GM18909 (cell line): ENCODE measurements at regions not wholly inside any gene's neighbourhood (a gene's known extent, or its start where the extent isn't known, plus 50 kb on each side); places are given as distances from the start of the nearest gene placed in this dataset.
"Not testable (repeated sequence)": the region's sequence is repeated elsewhere in the genome, so short reads cannot be mapped to it uniquely, and the experiment has no call there.

Source experiments
- ATAC-seq: cut with Tn5 transposase; IDR thresholded peaks from one replicate; pipeline ENCODE4 v1.9.1; 2021; ENCODE audit warnings: mild to moderate bottlenecking; ENCODE audit not compliant: unreplicated experiment, poor library complexity

DNA sequence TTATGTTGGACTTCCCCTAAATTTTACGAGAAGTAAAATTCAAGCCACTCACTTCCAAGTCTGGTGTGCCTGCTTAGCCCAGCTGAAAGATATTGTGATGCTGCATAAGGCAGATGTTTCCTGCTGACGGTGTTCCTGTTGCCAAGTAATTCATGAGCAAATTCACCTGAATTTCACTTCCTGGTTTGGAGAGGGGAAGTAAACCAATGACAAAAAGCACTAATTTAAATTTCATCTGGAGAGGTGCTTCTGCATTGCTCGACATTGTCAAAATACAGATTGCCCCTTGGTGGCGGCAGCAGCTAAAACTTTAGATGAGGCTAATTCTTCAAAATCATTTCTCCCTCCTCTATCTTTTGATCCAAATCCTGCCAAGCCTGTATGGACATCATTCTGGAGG lies 281.1 kb downstream of the AACS start:
- no peak for ATAC-seq

DNA sequence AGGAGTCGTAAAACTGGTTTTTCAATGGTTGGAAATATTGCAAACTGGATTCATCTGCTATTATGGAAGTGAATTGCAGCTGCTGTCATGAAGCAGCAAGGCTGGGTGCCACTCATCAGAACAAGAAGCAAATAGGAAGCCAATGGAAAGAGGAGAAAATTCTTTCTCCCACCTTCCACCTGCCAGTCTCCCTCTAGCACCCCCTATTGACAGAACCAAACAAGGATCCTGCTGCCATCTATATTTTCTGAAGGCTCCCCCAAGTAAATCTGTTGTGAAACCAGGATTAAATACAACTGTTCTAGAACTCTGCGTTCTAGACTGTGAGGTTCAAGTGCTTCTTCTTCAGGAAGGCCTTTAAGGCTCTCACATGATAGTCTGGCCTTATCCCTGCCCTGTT lies 286.6 kb downstream of the AACS start:
- ATAC-seq, result no peak

DNA sequence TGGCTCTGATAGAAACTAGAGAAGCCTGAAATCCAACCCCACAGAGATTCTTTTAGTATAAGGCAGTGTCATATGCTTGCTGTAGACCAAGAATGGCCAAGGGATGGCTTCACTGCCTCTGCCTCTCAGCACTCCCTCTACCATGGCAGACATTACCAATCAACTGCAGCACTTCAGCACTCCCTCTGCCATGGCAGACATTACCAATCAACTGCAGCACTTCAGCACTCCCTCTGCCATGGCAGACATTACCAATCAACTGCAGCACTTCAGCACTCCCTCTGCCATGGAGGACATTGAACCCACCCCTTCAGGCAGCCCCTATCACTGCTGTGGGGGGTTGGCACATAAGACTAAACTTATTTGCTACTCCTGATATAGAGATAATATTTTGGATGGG lies 287.8 kb downstream of the AACS start:
- ATAC-seq, result not testable (repeated sequence)

DNA sequence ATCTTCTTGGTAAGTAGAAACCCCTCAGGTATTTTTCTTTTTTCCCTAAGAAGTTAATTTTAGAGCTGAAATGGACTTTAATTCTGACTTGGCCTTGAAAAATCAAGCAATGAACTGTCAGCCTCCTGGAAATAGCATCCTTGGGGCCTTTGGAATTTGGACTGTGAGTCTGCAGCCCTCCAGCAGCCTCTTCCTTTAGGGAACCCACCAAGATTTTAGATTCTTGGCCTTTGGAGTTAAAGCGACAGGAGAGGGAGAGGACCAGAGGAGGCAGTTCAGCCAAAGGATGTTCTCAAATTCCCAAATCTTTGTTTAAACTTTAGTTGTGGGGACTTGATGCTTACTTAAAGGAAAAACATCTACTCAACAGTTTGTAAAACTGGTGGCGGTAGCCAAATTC lies 288.6 kb downstream of the AACS start:
- ATAC-seq, result no peak

DNA sequence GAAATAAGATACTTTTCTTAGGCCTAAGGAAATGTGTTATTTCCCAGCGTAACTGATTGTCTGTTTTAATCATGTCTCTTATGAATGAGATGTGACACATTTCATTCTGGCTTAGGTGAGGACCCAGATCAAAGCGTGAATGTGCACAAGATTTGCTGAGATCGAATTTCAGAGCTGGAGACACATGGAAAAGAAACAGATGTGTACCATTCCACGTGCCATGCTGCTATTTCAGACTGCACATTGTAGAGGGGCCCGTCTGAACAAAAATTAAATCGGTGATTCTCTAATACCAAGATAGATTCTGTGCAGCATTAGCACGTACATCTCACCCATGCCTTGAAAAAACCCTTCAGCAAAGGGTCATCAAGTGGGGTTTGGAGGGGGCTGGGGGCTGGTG lies 290.4 kb downstream of the AACS start:
- no peak for ATAC-seq

DNA sequence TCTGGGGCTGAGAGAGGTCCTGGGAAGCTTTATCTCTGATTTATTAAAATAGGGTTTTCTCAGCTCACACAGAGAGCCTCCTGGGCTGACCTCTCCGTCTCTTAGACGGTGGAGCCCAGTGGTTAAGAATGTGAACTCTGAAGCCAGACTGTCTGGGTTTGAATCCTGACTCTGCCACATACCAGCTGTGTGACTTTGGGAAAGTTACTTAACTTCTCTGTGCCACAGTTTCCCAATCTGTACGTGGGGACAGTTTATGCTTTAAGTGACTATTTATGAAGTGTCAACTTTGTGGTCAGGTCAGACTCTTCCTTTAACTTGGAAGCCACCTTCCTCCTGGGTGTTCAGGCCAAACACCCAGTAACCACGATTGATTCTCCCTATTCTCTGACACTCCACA lies 290.9 kb downstream of the AACS start:
- no peak for ATAC-seq

DNA sequence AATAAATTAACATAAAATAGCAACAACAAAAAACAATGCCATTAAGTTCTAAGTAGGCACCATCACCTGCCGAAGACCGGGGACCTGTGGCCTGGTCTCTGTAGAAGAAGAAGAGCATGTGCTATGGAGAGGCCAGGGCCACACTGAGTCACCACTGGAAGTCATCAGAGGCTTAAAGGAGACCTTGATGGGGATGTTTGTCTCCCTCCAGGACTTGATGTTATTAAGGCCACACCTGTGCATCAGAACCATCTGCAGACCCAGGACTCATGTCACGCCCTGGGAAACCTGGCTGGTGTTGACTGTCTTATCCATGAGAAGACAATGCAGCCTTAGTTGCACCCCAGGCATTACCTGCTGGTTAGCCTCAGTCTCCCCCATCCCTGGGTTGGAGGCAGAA lies 292.3 kb downstream of the AACS start:
- no peak for ATAC-seq

DNA sequence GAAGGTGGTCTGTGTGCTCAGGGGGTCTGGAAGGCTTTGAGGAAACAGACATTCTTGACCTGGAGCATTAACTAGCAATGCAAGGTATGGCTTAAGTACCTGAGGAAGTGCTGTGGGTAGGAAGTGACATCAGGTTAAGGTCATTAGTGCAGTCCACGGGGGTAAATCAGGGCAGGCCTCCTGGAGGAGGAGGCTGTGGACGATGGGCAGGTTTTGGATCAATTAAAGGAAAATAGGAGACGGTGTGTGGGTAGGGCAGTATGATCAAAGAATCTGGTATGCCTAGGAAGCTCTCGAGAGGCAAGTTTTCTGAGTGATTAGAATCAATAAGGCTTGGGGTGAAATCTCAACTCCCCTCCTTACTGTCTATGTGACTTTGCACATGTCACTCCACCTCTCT lies 295.3 kb downstream of the AACS start:
- ATAC-seq, result no peak

DNA sequence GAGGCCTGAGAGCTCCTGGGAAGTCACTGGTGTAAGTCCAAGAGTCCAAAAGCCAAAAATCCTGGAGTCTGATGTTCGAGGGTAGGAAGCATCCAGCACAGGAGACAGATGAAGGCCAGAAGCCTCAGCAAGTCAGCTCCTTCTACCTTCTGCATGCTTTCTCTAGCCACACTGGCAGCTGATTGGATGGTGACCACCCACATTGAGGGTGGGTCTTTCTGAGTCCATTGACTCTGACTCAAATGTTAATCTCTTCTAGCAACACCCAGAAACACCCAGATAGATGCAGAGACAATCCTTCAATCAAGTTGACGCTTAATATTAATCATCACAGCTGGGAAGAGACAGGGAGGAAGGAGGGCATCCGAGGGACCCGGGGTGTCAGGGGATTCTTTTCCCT lies 305.8 kb downstream of the AACS start:
- no peak for ATAC-seq

DNA sequence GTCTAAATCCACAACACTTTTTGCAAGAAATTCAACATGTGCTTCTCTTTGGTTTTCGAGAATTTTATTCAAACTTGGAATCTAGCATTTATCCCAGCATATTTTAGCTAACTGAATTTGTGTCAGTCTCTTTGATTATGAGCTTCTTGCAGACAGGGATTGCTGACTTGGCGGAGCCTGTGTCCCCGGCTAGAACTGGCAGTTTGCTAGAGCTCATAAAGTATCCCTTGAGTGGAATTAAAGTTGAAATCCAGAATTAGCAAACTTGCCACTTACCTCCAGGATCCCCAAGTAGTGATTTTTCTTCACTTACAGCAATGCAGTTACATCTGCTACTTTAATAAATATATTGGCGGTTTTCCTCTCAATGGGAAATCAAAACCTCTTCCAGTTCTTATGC lies 306.9 kb downstream of the AACS start:
- ATAC-seq, result no peak

DNA sequence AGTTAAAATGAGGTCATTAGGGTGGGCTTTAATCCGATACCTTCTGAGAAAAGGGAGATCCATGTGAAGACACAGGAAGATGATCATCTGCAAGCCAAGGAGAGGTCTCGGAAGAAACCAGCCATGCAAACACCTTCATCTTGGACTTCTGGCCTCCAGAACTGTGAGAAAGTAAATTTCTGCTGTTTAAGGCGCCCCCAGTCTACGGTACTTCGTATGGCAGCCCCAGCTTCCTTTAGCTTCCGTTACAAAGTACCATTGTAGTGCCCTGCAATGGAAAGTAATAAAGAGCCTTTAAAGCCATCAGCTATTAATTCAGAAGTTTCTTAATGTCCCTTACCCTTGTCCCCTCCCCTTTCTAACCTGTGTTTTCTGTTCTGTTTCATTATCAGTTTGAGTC lies 308.1 kb downstream of the AACS start:
- ATAC-seq, result no peak

DNA sequence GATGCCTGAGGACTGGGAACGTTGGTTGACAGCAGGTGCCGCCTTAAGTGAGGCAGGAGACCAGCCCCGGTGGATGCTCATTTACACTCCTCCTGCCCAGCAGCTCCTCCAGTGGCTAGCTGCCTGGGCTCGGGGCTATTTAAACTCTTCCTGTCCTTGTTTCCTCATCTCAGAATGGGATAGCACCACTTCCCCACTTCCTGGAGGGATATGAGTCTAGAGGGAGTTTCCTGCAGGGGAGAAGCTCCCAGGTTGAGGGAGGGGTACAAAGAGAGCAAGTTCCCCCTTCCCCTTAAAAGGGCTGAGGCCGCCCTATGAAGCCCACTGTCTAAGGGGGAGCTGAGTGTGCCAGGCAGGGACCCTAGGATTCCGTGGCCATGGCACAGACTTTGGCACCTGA lies 311.2 kb downstream of the AACS start:
- ATAC-seq, result no peak

DNA sequence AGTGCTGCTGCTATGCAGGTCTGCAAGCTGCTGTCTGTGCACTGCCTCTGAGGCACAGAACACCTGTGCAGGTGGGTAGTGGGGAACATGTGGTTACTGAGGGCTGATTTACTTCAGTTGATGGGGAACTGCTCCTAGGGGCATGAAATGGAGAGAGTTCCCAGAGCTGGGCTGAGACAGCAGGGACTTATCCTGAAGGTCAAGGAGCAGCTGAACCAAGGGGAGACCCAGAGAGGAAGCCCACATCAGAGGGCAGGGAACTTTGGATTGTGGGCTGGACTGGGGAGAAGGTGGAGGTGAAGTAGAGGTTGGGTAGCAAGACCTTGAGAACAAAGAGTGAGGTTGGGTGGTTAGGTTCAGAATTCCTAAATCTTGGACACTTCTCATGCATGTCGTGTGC lies 311.9 kb downstream of the AACS start:
- ATAC-seq, result no peak

DNA sequence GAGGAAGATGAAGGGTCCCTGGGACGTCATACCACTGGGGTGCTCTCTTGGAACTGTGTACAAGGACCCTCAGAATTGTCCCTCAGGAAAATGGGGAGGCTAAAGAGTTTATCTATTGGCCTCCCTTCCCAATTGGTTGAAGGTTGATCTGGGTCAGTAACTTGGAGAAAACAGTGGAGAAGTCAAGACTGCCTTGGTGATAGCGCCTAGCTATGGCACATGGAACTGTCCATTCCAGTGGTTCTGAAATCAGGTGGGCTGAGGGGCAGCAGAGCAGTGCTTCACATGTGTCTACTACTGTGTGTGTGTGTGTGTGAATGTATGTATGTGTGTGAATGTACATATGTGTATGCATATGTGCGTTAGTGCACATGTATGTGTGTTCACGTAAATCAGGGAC lies 316.1 kb downstream of the AACS start:
- no peak for ATAC-seq

DNA sequence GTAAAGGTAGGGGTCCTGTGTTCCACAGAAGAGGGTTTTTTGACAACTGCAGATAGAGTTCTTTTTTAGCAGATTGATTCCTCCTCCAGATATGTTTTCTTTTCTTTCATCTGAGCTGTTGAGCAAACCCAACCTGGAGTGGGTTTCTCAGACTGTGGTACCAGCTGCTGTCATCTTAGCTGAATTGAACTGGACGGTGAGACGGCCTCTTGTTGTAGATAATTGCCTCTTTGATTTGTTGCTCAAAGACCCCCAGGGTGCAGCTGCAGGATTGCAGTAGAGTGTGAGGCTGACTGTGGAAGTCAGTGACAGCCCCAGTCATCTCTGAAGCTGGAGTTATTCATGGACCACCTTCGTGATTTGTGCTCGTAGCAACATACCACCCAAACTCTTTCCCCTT lies 317.7 kb downstream of the AACS start:
- no peak for ATAC-seq

DNA sequence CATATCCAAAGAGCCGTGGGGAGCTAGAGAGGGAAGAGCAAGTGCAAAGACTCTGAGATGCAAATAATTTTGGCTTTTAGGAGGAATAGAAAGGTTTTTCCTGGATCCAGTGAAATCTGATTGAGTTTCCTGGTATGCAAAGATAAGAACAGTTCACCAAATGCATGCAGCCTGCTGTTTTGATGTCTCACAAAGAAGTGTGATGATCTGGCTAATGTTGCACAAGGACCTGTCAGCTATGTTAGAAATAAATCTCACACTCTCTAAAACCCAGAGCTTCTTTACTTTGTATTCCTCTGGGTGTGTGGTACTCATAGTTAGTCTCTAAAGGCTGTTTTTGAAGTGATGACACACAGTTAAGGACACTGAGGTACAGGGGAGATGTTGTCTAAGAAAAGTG lies 321.4 kb downstream of the AACS start:
- ATAC-seq, result no peak

DNA sequence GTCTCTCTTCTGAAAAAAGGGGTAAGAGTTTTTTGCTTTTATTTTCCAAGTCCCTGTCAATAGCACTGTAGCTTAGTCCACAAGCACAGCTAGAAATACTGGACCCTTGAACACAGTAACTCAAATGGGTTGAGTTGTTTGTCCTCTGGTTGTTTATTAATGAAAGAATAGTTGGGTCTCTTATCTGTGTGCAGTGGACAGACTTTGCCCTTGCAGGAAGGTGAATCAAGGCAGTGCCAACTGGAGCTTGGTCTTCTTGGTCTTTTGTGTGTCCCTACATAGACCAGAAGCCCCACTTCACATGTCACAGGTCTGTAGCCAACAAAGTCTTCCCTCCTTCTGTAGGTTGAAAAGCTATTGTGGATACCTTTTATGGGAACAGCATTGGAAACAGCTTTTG lies 322.0 kb downstream of the AACS start:
- no peak for ATAC-seq

DNA sequence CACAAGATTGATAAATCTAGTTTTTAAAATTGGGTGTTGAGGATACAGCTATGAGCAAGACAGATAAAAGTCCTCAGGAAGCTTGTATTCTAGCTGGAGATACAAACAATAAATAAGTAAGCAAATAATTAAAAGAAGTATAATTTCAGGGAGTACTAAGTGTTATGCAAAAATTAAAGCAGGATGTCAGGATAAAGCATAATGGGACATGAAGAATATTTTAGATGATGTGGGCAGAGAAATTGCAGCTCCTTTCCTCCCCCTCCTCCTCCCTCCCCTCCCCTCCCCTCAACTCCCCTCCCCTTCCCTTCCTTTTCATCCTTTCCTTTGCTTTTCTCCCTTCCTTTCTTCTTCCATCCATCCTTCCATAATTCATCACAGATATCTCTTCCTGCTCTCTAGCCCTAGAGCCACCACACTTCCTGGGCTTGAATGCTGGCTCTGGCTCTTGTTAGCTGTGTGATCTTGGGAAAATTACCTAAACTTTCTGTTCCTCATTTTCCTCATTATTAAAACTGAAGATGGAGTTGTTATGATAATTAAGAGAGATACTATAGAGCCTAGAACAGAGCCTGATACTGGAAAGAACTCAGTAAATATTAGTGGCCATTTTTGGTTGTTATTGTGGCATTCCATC lies 323.9 kb downstream of the AACS start:
- ATAC-seq, result no peak

DNA sequence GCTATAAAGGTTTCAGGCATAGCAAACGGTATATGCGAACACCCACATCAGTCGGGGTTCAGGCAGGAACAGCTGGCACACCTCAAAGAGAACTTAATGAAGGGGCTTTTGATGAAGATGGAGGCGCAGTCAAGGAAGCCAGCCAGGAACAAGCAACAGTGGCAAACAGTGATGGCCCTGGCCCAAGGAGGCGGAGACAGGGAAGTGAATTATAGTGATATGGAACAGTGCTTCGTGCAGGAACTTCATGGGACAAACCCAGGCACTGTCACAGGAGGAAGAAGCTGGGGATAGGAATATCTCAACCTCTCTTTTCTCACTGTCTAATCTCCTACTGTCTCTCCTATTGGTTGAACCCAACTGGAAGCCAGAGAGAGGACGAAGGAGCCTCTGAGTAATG lies 328.3 kb downstream of the AACS start:
- ATAC-seq, result no peak

DNA sequence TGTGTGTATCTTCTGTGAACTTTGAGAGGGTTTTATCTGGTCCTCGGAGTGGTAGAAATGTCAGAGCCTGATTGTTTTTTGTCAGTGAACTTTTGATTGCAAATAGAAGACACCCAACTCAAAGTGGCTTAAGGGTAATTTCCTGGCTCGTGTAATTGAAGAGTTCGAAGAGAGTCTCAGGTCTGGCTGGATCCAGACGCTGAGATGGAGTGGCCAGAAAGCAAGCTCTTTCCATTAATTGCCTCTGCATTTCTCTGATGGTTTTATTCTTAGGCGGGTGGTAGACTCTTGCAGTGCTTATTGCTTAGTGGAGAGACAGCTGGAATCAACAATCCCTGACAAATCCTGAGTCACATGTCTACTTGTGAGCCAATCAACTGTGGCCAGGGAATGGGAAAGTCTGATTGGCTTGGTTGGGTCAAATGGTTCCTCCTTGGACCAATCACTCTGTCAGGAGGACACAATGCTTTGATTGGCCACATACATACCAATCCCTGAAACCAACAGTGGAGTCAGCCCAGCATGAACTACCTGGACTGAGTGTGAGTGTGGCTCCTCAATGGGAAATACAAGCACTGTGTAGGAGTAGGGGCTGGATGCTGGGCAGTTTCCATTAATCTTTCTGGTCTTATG lies 330.5 kb downstream of the AACS start:
- no peak for ATAC-seq

DNA sequence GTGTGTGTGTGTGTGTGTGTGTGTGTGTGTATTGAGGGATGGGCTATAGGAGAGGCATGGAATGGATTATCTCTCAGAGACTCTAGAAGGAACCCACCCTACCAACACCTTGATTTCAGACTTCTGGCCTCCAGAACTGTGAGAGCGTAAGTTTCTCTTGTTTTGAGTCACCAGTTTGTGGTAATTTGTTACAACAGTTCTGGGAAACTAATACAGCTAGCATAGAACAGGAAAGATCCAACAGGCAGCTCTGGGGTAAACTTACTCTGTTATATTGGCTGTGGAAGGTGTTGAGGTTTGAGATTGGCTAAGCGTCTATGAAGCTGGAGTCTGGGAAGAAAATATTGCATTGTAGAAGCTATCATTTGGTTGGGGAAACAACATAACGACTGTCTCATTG lies 334.3 kb downstream of the AACS start:
- no peak for ATAC-seq
